ENCODE measurements at regions not wholly inside any gene's neighbourhood (a gene's known extent, or its start where the extent isn't known, plus 50 kb on each side); places are given as distances from the start of the nearest gene placed in this dataset.

DNA sequence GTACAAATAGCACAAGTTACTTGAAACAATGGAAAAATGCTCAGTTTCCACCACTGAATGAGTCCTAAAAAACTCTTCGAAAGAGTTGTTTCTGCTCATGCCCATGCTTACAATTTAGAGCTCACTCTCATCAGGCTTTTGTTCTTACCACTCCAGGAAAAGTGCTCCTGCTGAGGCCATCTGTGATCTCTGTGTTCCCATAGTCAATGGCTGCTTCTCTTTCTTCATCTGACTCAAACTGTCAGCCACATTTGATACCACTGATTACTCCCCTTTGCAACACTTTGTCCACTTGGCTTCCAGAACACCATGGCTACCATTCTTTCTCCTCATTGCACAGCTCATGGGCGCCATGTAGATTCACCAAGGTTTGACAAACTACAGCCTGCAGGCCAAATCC, 80.0 kb upstream of the SLC34A2 start:
- DNase-seq (ENCODE audit: low read depth) = no peak

DNA sequence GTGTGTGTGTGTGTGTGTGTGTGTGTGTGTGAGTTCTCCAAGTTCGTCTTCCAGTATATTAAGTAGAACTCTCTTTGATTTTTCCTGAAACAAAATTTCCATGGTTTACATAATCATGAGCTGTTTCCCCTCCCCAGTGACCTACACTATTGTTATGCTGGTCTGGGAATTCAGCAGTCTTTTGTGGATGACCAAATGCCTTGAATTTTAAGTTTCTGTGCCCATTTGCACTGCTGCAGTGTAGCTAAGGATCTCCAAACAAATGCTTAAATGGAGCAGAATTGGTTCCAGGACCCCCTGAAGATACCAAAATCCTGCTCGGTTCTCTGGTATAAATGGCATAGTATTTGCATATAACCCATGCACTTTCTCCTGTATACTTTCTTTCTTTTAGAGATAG, 77.2 kb upstream of the SLC34A2 start:
- no peak for DNase-seq (ENCODE audit: low read depth)

DNA sequence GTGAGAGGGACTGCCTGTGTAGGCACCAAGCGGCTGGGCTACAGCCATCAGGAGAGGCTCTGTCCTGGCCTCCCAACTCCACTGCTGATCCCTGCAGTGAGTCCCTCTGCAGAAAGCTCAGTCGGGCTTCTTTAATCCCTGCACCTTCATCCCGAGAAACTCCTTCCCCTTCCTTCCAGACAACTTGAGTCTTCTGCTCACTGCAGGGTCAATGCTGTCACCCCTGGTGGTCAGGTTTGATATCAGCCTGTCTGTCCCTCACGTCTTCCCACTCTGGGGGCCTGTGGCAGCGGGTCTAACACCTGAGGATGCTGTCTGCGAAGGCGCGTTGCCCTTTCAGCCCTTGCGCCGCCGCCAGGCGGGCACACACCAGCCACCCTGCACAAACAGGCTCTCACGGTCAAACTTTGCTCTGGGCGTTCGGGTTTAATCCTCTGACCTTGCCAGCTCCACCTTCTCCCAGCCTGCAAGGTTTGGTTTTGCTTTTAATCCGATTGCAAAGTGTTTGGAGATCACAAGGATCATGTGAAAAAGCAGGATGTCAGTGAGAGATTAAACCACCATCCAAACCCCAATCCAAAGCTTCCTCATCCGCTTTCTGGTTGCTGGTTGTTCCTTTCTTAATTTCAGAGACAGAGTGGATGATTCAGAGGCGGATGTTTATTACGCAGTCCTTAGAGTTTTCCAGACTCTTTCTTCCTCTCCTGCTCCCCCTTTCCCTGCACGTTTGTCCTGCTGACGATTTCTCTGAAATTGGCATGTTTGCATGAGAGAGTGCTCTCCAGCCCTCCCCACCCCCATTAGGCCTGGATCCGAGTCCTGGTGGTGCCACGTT, 74.8 kb upstream of the SLC34A2 start:
- peak; percentile 46 for DNase-seq (ENCODE audit: low read depth)

DNA sequence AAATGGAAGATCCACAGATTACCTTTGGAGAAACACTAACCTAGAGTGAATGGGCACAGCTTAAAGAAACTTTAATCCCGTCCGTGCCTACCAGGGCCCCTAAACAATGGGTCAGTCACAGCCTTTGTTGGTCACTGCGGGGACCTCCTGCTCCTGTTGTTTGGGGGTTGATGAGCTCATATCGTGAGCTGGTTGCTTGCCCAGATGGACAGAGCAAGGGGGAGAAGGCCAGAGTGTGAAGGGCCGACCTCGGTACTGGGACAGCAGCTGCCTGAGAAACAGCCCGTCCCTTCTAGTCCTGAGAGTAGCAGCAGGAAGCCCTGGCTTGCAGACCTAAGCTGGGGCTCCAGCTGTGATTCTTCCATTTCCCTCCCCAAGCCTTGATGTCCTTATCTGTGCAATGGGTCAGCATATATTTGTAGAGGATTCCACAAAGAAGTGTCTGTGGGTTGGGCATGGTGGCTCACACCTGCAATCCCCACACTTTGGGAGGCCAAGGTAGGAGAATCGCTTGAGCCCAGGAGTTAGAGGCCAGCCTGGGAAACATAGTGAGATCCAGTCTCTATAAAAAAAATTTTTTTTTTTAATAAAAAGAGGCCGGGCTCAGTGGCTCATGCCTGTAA, 69.6 kb upstream of the SLC34A2 start:
- no peak for DNase-seq (ENCODE audit: low read depth)

DNA sequence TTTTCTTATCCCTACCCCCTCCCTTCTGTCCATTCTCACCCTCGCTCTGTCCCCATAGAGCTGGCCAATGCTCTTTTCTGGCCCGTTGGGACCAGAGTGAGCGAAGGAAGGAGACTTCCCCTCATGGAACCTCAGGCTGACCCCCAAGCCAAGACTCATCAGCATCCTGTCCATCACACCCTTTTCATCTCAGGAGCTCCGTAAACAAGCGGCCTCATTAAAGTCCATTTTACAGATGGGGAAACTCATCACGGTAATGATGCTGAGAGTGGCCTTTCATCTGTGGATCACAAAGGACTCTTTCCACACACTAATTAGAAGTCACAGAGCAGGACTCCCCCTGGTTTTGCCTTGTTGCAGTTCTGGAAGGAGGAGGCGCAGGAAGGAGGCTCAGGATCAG, 67.4 kb upstream of the SLC34A2 start:
- DNase-seq (ENCODE audit: low read depth) = no peak

DNA sequence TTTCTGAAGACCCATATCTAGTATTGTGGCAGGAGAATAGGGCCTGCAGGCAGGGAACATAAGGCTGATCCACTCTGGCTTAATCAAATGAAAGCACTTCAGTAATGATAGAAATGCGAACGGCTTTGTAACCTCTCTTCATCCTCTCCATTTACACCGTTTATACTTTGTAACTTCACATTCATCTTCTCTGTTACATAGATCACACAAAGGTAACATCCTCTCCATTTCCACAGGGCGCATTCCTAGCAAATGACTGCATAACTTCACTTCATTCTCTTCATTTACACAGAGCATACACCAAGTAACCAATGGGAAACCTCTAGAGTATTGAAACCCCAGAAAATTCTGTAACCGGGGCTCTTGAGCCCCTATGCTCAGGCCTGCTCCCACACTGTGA, 65.5 kb upstream of the SLC34A2 start:
- no peak for DNase-seq (ENCODE audit: low read depth)

DNA sequence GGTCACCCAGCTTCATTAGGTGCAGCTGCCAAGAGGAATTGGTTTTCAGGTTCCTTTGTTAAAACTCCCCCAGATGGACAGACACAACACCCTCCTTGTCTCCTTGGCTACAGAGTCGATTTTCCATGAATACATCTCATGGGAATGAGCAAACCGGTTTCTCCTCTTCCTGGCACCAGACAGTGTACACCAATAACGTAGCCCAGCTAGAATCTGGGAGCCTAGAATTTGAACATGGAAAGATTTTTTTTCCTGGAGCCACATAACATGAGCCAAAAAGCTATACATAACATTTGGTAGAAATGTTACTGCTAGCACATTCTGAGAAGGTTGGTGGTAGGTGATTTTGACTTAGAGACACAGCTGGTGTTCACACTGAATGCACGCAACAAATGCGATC, 62.9 kb upstream of the SLC34A2 start:
- DNase-seq (ENCODE audit: low read depth) = no peak

Data from HT1080 (cell line).